Activated T-helper 2 cell treated with anti-CD3 and anti-CD28 coated beads, Interferon-gamma antibody, Interleukin-2, Interleukin-4, amounts not matched to agents 10 μg/mL and 5 μg/mL and 100 μg/mL, durations not matched to agents 14 hours and 24 hours and 36 hours (primary cell): ENCODE measurements at regions not wholly inside any gene's neighbourhood (a gene's known extent, or its start where the extent isn't known, plus 50 kb on each side); places are given as distances from the start of the nearest gene placed in this dataset.
"Not testable (repeated sequence)": the region's sequence is repeated elsewhere in the genome, so short reads cannot be mapped to it uniquely, and the experiment has no call there.

ENCODE experiments used
- DNase-seq: peaks from one replicate; pipeline ENCODE4 v3.0.0; 2021; ENCODE audit warnings: low spot score
- H3K27ac Mint-ChIP-seq: one replicate; pipeline ENCODE4 v1.8.0; 2021; ENCODE audit warnings: mixed read lengths
- H3K27me3 Mint-ChIP-seq: one replicate; pipeline ENCODE4 v1.8.0; 2021; ENCODE audit warnings: low read depth, mixed read lengths
- H3K36me3 Mint-ChIP-seq: one replicate; pipeline ENCODE4 v1.8.0; 2021; ENCODE audit warnings: low read depth, mixed read lengths
- H3K4me1 Mint-ChIP-seq: one replicate; pipeline ENCODE4 v1.8.0; 2021; ENCODE audit warnings: low read depth, mixed read lengths
- H3K4me3 Mint-ChIP-seq: one replicate; pipeline ENCODE4 v1.8.0; 2021; ENCODE audit warnings: low read depth, mild to moderate bottlenecking, moderate library complexity, mixed read lengths
- H3K9me3 Mint-ChIP-seq: one replicate; pipeline ENCODE4 v1.8.0; 2021; ENCODE audit warnings: mixed read lengths
- intact Hi-C: fragments of 100-400 bp; cut with micrococcal nuclease; formaldehyde crosslinking; loops from one replicate; pipeline ENCODE4 v1.15.1; 2023

GRCh38 chr12:27875677-27876076, 95.6 kb upstream of the MANSC4 start:
- peaks cover 18% of the 10 kb centered on the region for H3K27me3 Mint-ChIP-seq

GRCh38 chr12:27873010-27873409, 93.0 kb upstream of the MANSC4 start:
- no peak overlapping the region for H3K27ac Mint-ChIP-seq
- no peak for DNase-seq
- H3K27me3 Mint-ChIP-seq, result peaks cover 16% of the 10 kb centered on the region
- H3K36me3 Mint-ChIP-seq, result no peaks in the 10 kb centered on the region
- H3K9me3 Mint-ChIP-seq, result peaks cover 4% of the 10 kb centered on the region
- H3K4me1 Mint-ChIP-seq, result peaks cover 9% of the 10 kb centered on the region
- intact Hi-C loops, result no loop called here
- H3K4me3 Mint-ChIP-seq, result no peak overlapping the region

More at GRCh38 chr12:27875677-27876076, 95.6 kb upstream of the MANSC4 start:
- peaks cover 4% of the 10 kb centered on the region for H3K9me3 Mint-ChIP-seq
- H3K4me1 Mint-ChIP-seq, result peaks cover 9% of the 10 kb centered on the region
- no peak for DNase-seq
- H3K36me3 Mint-ChIP-seq, result no peaks in the 10 kb centered on the region
- H3K27ac Mint-ChIP-seq, result no peak overlapping the region
- no peak overlapping the region for H3K4me3 Mint-ChIP-seq
- intact Hi-C loops, result no loop called here

GRCh38 chr12:27871946-27872345, 91.9 kb upstream of the MANSC4 start:
- H3K4me1 Mint-ChIP-seq, result peaks cover 9% of the 10 kb centered on the region
- DNase-seq, result no peak
- H3K4me3 Mint-ChIP-seq, result no peak overlapping the region
- H3K36me3 Mint-ChIP-seq, result no peaks in the 10 kb centered on the region
- H3K27me3 Mint-ChIP-seq, result peaks cover 18% of the 10 kb centered on the region
- H3K27ac Mint-ChIP-seq, result no peak overlapping the region
- H3K9me3 Mint-ChIP-seq, result peaks cover 4% of the 10 kb centered on the region
- intact Hi-C loops, result no loop called here

GRCh38 chr12:27870939-27871338, 90.9 kb upstream of the MANSC4 start:
- Mint-ChIP-seq H3K27me3 (peaks cover 18% of the 10 kb centered on the region), H3K9me3 (peaks cover 4% of the 10 kb centered on the region), H3K4me1 (peaks cover 9% of the 10 kb centered on the region), H3K27ac (no peak overlapping the region), H3K4me3 (no peak overlapping the region), H3K36me3 (no peaks in the 10 kb centered on the region)
- intact Hi-C loops, result no loop called here
- no peak for DNase-seq

GRCh38 chr12:27869567-27869966, 89.5 kb upstream of the MANSC4 start:
- intact Hi-C loops, result no loop called here
- Mint-ChIP-seq H3K4me3 (no peak overlapping the region), H3K27ac (no peak overlapping the region), H3K9me3 (no peaks in the 10 kb centered on the region), H3K36me3 (no peaks in the 10 kb centered on the region), H3K27me3 (peaks cover 15% of the 10 kb centered on the region), H3K4me1 (peaks cover 17% of the 10 kb centered on the region)
- DNase-seq, result no peak

- no peaks in the 10 kb centered on the region for H3K9me3 Mint-ChIP-seq
- H3K4me1 Mint-ChIP-seq, result peaks cover 28% of the 10 kb centered on the region
- peaks cover 15% of the 10 kb centered on the region for H3K27me3 Mint-ChIP-seq
- intact Hi-C loops, result no loop called here
- no peak overlapping the region for H3K4me3 Mint-ChIP-seq
- H3K27ac Mint-ChIP-seq, result no peak overlapping the region
- no peak for DNase-seq
- no peaks in the 10 kb centered on the region for H3K36me3 Mint-ChIP-seq
These were observed 88.1 kb upstream of the MANSC4 start for GRCh38 chr12:27868139-27868538.

- intact Hi-C loops, result no loop called here
- no peaks in the 10 kb centered on the region for H3K9me3 Mint-ChIP-seq
- peaks cover 30% of the 10 kb centered on the region for H3K4me1 Mint-ChIP-seq
- DNase-seq, result no peak
- no peak overlapping the region for H3K4me3 Mint-ChIP-seq
- no peak overlapping the region for H3K27ac Mint-ChIP-seq
- H3K36me3 Mint-ChIP-seq, result no peaks in the 10 kb centered on the region
- H3K27me3 Mint-ChIP-seq, result peaks cover 10% of the 10 kb centered on the region
These were observed 86.5 kb upstream of the MANSC4 start for GRCh38 chr12:27866373-27867101.

GRCh38 chr12:27865421-27865820, 85.4 kb upstream of the MANSC4 start:
- Mint-ChIP-seq H3K4me1 (peaks cover 21% of the 10 kb centered on the region), H3K27me3 (peaks cover 5% of the 10 kb centered on the region), H3K9me3 (no peaks in the 10 kb centered on the region), H3K36me3 (no peaks in the 10 kb centered on the region), H3K4me3 (no peak overlapping the region), H3K27ac (no peak overlapping the region)
- intact Hi-C loops, result no loop called here
- no peak for DNase-seq

GRCh38 chr12:27864521-27864920, 84.5 kb upstream of the MANSC4 start:
- Mint-ChIP-seq H3K4me3 (no peak overlapping the region), H3K9me3 (no peaks in the 10 kb centered on the region), H3K4me1 (peaks cover 21% of the 10 kb centered on the region), H3K36me3 (no peaks in the 10 kb centered on the region), H3K27me3 (peaks cover 4% of the 10 kb centered on the region), H3K27ac (peak overlapping the region; percentile 8)
- intact Hi-C loops, result loop anchor here (1.0 to 5.0 kb wide), 3 partner anchors 42 to 389 kb away; no protein-coding TSS in a partner anchor
- DNase-seq, result no peak

- Mint-ChIP-seq H3K4me3 (no peak overlapping the region), H3K4me1 (peaks cover 21% of the 10 kb centered on the region), H3K9me3 (no peaks in the 10 kb centered on the region), H3K27me3 (peaks cover 3% of the 10 kb centered on the region), H3K27ac (no peak overlapping the region), H3K36me3 (no peaks in the 10 kb centered on the region)
- DNase-seq, result no peak
- intact Hi-C loops, result loop anchor here (1.0 to 5.0 kb wide), 3 partner anchors 42 to 389 kb away; no protein-coding TSS in a partner anchor
These were observed 83.8 kb upstream of the MANSC4 start for GRCh38 chr12:27863839-27864238.

- intact Hi-C loops, result loop anchor here (5.0 kb wide), 1 partner anchor 59 kb away; no protein-coding TSS in a partner anchor
- peaks cover 7% of the 10 kb centered on the region for H3K27me3 Mint-ChIP-seq
- no peak overlapping the region for H3K4me3 Mint-ChIP-seq
- H3K36me3 Mint-ChIP-seq, result no peaks in the 10 kb centered on the region
- DNase-seq, result no peak
- peaks cover 21% of the 10 kb centered on the region for H3K4me1 Mint-ChIP-seq
- H3K27ac Mint-ChIP-seq, result no peak overlapping the region
- no peaks in the 10 kb centered on the region for H3K9me3 Mint-ChIP-seq
These were observed 81.6 kb upstream of the MANSC4 start for GRCh38 chr12:27861428-27862167.

GRCh38 chr12:27859648-27860047, 79.6 kb upstream of the MANSC4 start:
- intact Hi-C loops, result loop anchor here (5.0 kb wide), 1 partner anchor 57 kb away; no protein-coding TSS in a partner anchor
- DNase-seq, result no peak
- Mint-ChIP-seq H3K4me1 (peaks cover 14% of the 10 kb centered on the region), H3K9me3 (no peaks in the 10 kb centered on the region), H3K36me3 (no peaks in the 10 kb centered on the region), H3K27me3 (peaks cover 9% of the 10 kb centered on the region), H3K27ac (no peak overlapping the region), H3K4me3 (no peak overlapping the region)

- DNase-seq, H3K36me3 Mint-ChIP-seq, H3K4me3 Mint-ChIP-seq, H3K9me3 Mint-ChIP-seq, H3K27ac Mint-ChIP-seq, intact Hi-C loops, H3K4me1 Mint-ChIP-seq: not testable (repeated sequence)
- H3K27me3 Mint-ChIP-seq, result peaks cover 14% of the 10 kb centered on the region
These were observed 77.0 kb upstream of the MANSC4 start for GRCh38 chr12:27857006-27857405.
